ENCODE measurements at regions not wholly inside any gene's neighbourhood (a gene's known extent, or its start where the extent isn't known, plus 50 kb on each side); places are given as distances from the start of the nearest gene placed in this dataset.

DNA sequence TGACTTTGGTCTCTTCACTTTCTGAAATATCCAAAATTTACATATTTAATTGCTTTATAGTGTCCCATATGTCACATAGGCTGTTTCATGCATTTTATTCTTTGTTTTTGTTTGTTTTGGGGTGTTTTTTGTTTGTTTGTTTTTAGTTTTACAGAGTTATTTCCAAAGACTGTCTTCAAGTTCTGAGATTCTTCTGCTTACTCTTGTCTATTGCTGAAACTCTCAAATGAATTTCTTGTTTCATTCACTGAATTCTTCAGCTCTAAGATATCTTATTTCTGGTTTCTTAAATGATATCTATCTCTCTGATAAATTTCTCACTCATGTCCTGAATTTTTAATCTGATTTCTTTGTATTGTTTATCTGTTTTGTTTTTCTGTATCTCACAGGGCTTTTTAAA lies 412.0 kb upstream of the ATP2B1 start:
- no peak for FAIRE-seq

DNA sequence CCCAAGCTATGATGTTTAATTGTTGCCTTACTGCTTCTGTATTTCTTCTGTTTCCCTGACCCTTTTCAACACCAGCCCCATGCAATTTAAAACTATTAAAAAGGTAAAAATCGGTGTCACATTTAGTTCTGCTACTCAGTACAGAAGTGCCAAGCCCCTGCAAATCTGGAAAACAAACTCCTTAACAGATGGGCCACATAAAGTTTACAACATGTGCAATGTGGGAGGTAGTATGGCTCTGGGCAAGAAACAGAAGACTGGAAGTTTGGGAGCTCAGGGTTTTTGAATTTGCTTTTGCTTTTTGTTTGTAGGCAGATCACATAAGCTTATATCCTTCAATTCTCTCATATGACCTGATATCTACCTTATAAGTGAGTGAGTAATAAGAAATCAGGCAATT lies 404.0 kb upstream of the ATP2B1 start:
- no peak for FAIRE-seq

DNA sequence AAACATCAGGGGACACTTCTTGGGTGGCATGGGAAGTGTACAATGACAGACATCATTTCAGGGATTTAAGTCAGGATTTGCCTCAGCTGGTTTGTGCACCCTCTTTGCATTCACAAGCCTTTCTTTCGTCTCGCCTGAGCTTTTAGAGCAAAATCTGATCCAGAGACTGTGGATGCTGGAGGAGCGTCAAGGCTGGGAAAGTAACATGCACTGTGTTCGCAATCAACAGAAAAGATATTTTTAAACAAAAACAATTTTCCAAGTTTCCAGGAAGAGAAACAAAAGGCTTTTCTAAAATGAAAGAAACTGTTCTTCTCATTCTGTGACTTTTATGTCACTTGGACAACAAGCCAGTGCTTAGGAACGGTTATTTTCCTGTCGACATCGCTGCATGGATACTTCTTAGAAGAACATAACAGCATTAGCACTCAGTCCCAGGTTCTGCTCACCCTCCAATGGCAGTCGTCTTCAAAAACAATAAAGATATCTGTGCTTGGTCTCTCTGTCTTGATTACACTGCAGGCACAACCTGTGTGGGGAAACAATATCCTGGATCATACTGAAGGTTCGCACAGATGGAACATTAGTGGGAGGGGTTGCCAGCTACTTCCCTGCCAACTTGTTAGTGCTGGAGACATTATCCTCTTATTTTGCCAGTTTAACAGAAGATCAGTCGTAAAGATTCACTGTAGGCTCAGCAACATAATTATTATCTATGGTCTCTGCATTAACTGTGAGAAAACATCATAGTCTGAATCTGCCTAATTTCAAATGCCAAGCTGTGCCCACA lies 403.3 kb upstream of the ATP2B1 start:
- no peak for FAIRE-seq

DNA sequence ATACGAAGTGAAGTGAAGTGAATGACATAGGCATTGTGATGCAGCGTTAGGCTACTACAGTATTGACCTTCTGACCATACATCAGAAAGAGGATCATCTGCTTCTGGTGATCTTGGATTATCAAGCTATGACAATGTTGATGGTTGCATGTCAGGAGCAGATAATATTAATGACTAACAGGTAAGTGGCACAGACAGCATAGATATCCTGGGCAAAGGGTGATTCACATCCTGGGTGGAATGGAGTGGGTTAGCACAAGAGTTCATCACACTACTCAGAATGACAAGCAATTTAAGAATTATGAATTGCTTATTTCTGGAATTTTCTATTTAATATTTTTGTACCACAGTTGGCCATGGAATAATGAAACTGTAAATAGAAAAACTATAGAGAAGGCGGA lies 397.9 kb upstream of the ATP2B1 start:
- no peak for FAIRE-seq

DNA sequence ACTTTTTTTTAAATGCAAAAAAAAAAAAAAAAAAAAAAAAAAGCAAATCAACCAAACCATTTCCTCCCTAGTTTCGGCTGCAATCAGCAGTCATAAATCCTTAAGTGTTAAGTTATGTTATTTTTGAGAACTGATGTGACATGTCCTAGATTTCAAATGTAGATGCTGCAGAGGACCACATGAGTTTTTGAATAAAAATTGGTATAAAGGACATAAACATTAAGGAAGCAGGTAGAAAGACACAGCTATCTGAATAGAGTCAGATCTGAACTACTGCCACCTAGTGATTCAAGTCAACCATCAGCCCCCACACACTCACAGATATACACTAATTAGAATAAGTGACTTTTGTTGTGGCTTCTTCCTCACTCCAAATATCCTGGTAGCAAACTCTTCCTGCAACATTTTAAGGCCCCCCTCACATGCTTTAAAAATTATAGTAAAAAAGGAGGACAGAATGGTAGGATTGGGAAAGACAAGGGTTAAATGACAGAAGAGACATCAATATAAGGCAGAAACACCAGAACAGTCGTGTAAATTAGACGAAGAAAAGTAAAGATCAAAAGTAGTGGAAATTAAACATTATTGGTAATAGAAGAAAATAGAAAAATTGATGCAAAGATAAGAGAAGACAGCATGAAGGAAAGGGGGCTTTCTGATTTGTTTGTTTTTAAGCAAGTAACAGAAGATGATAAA lies 394.5 kb upstream of the ATP2B1 start:
- FAIRE-seq = peak; percentile 5

DNA sequence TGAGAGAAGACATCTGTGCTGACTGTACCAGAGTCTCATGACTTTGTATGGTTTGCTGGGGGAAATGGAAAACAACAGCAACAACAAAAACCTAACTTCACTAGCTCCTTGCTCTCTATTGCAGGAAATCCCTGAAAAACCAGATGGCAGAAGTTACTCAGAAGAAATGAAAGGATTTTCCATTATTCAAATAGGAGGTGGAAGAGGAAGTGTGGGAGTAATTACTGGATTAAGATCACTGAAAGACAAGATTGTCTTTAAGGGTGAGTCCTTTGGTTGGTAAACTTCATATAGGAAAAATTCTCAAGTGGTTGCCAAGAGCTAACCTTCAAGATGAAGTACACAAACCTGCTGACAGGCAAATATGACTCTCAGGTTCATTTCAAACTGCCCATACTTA lies 391.9 kb upstream of the ATP2B1 start:
- FAIRE-seq = no peak

DNA sequence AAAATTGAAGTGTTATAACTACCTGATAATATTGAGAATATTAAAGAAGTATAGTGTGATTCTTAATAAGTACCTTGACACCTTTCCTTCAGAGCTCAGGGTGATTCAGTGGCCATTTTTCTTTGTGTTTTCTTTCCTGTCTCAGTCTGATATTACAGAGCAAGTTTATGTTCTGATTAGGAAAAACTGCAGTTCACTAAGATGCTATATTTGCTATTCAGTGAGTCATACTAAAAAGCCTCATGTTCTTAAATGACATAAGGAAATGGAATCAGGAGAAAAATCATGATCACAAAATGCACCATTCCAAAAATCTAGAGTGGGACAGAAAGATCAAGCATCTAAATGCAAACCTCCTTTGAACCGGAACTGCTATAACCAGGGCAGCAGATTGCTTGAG lies 390.6 kb upstream of the ATP2B1 start:
- no peak for FAIRE-seq

DNA sequence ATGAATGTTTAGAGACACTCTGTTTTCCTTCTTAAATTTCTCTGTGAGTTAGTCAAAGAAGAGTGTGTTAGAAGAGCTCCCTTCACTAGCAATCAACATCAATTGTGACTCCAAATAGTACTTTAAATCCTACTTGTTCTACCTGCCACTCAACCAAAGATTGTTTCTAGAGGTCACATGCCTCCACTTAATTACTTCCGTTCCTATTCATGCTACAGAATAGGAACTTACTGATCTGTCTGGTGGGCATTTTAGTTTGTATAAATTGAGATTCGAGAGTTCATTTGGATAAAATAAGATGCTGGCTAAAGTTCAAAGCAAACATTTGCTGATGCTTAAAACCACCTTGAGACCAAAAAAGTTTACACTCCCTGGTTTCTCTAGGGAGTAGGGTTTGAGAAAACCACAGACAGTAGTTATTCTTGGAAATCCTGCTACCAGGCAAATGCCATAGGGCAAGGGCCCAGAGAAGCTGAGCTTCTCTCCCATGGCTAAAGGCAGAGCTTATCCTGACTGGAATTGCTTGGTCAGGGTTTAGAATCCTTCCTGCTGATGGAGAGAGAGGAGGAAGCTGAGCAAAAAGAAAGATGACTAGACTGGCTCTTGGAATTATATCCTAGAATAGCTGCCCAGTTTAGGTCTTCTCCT lies 389.6 kb upstream of the ATP2B1 start:
- FAIRE-seq = no peak

DNA sequence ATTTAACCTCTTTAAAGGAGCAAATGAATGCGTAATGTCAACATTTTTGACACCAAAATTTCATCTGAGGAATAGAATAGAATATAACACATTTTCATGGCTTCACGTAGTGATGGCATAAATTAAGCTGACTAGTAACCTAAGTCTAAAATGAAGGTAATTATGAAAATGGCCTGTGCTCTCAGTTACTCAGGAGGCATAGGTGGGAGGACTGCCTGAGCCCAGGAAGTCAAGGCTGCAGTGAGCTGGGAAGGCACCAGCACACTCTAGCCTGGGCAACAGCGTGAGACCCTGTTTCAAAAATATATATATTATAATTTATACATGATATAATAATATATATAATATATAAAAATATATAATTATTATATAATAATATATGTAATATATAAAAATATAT lies 383.2 kb upstream of the ATP2B1 start:
- no peak for FAIRE-seq

DNA sequence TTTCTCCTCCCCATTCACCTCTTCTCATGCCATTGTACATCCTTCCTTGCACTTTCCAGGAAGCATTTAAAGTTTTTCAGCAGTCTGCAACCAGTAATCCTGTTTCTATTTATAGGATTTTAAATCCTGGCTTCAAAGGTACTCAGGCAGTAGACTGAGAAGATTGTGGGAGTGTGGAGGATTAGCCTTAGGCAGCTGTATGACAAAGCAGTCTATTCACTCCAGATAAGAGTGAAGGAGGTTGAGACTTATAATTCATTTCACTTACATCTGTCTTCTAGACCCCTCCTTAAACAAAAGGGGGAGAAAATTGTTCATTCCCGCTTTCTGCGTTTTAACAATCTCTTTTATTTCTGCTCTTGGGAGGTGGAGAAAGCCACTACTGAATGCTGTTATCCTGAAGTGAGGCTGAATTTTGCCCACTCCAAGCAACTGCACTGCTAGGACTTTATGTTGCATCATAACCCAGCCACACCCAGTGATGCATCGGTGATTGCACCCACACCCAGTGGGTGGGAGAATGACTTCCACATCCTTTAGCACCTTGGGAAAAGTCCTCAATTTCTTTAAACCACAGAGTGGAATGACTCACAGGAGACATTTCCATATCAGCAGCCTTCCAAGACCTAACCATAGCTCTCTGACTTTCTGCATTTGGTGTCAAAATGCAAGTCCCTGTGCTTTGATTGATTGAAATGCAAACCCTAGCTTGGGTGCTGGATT lies 382.5 kb upstream of the ATP2B1 start:
- no peak for FAIRE-seq

DNA sequence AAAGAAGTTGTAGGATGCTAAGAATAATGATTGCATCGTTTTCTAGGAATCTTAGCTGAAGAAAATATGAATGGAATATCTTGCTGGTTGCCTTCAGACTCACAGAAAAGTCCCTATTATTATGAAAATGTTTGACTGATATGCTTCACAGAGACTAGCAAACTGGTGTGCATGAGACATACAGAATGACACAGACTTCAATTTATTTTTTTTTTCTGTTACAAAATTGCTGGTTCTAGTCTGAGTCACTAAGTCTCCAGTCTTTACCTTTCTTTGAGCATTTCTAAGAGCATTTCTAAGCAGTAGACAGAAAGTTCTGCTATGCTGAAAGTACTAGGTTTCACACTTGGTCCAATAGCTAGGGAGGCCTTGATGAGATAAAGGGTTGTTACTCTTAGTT lies 377.6 kb upstream of the ATP2B1 start:
- FAIRE-seq = no peak

DNA sequence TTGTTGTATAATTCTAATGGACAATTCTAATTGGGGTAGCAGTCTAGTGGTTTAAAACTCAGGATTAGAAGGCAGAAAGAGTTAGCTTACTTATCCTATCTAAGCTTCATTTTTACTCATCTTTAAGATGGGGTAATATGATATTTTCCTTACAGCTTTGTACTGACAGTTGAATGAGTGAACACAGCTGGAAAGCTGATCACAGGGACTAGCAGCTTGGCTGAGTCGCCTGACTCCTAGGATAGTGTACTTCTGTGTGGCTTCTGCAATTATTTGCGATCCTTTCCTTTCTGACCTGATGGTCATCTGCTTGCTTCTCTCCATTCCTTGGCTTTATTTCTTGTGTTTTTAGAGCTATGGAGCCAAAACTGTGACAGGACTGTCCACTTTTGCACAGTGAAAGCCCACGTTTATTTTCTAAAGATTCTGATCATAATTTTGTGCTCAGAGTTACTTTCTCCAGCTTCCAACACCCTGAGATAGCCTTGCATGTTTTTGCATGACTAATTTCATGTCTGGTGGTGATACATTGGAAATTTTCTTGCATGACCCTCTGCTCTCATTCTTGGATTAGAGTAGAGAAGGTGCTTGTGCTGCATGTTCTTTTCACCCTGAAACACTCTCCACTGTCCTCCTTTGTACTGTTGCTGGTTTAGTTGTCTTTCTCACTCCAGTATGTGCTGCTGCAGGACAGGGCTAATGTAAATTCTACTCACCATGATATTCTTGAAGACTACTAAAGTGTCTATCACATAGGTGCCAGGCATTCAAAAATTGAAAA lies 377.0 kb upstream of the ATP2B1 start:
- FAIRE-seq = no peak

DNA sequence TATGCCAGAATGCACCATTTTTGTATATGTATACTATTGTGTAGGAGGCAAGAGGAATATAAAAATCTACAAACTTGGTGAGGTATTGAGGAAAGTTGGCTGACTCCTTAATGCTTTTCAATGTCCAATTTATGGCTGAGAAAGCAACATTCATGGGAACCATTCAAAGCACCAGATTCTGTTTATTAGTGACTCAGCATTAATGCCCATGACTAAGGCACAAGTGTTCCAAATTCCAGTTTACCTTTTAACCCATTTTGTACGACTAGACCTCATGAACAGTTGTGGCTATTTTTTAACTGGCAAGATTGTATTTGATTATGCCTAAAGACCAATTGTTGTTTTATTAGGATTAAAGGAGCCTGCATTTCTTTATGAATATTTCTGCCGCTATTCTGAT lies 375.4 kb upstream of the ATP2B1 start:
- FAIRE-seq = no peak

DNA sequence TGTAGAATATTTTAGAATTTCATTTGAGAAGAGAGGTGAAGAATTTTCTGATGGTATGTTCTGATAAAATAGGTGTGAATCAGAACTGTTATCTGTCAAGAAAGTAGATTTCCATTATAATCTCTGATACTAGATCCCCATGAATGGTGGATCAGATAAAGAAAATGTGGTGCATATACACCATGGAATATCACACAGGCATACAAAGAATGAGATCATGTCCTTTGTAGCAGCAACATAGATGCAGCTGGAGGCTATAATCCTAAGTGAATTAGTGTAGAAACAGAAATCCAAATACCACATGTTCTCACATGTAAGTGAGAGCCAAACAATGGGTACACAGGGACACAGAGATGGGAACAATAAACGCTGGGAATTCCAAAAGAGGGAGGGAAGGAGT lies 372.0 kb upstream of the ATP2B1 start:
- FAIRE-seq = no peak

DNA sequence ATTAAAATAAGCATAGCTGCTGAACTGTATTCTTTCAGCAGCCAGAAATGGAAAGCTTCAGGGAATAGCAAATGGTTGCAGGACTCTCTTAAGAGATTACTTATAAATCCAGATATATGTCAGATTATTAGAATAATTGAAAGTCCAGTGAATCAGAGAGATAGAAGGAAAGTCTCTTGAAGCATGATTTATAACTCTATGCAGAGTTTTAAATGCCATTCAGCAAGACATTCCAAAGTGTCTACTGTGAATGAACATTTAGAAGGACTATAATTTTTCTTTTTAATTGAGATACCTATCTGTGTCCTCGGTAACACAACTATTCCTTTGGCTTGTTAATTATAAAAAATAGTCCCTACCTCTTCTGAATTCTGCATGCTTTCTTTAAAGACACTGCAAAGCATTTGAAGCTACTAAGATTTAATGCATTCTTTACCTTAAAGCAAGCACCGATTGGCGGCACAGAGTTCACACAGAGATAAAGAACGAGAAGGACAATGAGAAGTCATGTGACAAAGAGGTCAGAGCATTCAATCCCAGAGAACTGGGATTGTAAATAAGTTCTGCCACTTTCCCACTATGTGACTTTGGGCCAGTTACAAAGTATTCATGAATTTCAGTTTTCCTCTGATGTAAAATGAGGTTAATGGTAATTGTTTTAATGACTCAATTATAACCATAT lies 371.0 kb upstream of the ATP2B1 start:
- FAIRE-seq = no peak

DNA sequence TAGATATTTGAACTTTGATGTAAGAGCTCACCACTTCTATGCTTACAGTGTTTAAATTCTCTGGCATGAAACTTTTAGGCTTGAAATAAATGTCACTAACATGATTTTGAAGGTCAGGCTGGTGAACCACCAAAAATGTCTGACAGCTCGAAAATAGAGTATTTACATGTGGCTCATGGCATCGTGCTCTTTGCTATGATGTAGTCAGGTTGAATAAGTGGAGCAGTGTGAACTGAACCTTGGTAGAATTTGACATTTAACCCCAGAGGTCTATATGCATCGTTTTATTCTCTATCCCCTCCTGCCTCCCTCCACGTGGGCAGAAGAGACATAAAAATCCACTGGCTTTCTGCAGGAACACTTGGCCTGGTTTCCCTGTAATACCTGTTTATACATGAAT lies 369.7 kb upstream of the ATP2B1 start:
- no peak for FAIRE-seq

DNA sequence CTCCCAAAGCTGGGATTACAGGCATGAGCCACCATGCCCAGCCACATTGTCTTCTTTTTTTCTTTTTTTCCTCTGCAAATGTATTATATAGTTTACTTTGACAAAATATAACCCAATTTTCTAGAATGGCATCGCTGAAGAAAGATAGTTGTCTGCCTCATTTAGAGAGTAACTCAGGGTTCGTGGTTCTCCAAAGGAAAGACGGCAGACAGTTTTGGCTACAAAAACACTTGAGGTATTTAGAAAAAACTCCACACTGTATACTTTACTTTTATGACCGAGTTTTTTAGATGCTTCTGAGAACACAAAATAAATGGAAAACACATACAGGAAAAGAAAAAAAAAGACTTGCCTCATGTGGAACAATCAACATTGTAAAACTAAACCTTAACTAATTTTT lies 369.1 kb upstream of the ATP2B1 start:
- FAIRE-seq = peak; percentile 57

DNA sequence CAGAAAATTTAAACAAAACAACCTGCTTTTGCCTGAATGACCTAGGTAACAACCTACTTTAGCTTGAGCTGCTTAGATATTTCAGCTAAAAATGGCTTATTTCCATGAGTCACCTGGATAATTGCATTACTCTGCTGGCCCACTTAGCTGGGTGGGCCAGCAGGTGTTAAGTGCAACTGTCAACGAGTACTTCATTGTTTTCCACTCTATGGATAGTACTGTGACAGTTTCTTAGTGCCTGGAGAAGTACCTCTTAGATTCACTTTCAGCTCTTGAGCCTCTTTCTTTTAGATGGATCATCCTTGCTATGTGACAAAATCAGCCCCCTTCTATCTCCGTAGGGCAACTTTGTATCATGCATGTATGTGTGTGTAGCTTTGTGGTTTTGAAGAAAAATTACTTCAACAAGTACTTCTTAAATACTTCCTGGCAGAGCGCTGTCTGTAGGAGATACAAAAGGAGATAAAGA lies 368.2 kb upstream of the ATP2B1 start:
- no peak for FAIRE-seq

DNA sequence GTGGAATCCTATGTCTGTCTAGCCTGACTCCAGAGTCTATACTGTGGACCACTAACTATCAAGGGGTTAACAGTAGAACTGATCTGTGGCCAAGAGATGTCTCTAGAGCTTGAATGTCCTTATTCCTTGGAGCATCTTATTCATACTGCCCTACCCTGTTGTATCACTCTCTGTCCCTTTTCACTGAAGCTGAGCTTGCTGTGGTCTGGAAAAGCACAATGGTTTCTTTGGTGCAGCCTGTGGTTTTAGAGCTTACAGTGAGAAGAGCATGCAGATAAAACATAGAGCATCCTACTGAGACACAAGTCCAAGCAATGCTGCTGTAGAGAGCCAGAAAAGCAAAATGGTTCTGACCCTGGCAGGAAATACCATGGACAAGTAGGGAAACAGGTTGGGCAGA lies 367.0 kb upstream of the ATP2B1 start:
- no peak for FAIRE-seq

DNA sequence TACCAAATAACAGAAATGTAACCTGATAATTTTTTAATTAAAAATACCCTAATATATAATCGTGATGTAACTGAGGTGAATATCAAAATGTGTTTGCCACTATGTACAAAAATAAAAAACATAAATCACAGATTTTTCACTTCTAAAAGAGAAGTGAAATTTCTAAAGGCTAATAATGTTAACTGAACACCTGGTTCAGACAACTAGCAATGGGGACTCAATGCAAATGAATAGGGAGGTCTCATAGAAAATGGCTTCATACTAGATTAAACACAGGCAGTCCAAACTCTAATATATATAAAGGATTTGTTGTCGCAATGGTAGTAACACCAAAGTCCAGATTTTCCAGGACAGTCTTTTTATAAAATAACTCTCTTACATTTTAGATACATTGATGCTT lies 365.4 kb upstream of the ATP2B1 start:
- FAIRE-seq = no peak

DNA sequence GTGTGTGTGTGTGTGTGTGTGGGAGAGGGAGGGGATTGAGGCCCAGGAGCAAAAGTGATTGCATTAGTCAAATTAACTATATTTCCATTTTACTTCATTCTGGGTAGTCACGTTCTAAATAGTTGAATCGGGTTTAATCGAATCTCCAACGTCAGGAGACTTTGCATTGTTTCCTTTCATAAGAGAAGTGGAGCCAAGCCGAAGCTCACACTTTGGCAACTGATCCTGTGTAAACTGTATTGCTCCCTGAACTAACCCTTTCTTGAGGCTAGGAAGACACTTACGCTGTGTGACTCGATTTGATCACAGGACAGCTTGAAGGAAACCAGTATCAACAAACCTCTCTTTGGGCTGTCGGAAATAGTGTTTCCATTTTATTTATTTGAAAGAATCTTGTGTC lies 363.4 kb upstream of the ATP2B1 start:
- no peak for FAIRE-seq

DNA sequence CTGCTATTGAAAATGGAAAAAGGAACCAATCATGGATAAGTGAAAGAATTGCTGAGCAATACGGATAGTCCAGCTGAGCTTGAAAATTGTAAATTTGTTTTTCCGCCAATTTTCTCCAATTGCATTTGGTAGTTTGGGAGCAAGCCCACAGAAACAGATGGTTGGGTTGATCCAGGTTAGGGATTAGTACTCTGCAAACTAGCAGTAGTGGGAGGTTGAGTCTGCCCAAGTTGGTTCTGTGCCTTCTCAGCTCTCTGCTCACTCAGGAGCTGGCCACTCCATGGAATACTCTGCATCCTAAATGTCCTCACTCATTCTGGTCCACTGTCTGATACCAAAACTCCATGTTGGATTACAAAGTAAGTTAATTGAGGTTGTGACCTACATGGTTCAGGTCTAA lies 361.1 kb upstream of the ATP2B1 start:
- FAIRE-seq = no peak
